Fibroblast of the aortic adventitia (primary cell): ENCODE measurements at regions not wholly inside any gene's neighbourhood (a gene's known extent, or its start where the extent isn't known, plus 50 kb on each side); places are given as distances from the start of the nearest gene placed in this dataset.

Source experiments
- DNase-seq: peaks from one replicate; pipeline ENCODE4 v3.0.0-alpha.2; 2010; ENCODE audit warnings: low read depth
- H3K4me3 ChIP-seq: 2 replicates; pipeline ENCODE4 v1.5.1; 2011; ENCODE audit warnings: low read depth, mild to moderate bottlenecking, control low read depth, low read length, moderate library complexity
- TF ChIP-seq, protein P1 (sequence below): IDR thresholded peaks from 2 replicates; pipeline ENCODE4 v1.5.1; 2011; ENCODE audit warnings: mild to moderate bottlenecking, low read length, control low read depth, inconsistent platforms; ENCODE audit not compliant: insufficient read depth

DNA sequence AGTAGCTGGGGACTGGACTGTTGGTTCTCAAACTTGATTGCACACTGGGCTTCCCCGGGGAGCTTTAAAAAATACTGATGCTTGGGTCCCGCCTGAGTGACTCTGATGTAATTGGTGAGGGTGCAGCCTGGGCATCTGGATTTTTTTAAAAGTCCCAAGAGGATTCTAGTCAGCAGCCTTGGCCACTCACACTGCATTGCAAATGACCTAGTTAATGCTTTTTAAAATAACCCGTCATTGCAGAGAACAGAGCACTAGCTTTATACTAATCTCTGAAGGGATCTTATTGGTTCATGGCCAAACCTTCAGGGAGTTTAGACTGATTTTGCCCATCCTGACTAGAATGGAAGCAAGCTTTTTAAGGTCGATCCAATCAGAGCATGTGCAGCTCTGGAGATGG is 310.6 kb upstream of the PROK2 start:
- H3K4me3 ChIP-seq, result no peak overlapping the region
- DNase-seq, result peak; percentile 8
- TF ChIP-seq, protein P1, sequence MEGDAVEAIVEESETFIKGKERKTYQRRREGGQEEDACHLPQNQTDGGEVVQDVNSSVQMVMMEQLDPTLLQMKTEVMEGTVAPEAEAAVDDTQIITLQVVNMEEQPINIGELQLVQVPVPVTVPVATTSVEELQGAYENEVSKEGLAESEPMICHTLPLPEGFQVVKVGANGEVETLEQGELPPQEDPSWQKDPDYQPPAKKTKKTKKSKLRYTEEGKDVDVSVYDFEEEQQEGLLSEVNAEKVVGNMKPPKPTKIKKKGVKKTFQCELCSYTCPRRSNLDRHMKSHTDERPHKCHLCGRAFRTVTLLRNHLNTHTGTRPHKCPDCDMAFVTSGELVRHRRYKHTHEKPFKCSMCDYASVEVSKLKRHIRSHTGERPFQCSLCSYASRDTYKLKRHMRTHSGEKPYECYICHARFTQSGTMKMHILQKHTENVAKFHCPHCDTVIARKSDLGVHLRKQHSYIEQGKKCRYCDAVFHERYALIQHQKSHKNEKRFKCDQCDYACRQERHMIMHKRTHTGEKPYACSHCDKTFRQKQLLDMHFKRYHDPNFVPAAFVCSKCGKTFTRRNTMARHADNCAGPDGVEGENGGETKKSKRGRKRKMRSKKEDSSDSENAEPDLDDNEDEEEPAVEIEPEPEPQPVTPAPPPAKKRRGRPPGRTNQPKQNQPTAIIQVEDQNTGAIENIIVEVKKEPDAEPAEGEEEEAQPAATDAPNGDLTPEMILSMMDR, result no peak

DNA sequence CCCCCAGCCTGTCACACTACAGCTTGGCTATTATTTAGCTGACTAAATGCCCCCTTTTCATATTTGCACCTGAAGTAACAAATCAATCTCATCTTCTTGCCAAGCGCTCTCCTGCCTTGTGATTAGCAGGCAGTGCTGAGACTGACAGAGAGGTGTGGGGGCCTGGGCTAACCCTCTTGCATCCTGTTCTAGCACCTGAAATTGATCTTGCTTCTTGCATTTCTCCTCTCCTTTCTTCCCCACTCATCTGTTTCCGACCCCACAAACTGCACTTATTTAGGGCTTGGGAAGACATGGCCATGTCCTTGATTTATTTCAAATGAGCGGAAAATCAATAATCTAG is 309.0 kb upstream of the PROK2 start:
- H3K4me3 ChIP-seq, result no peak overlapping the region
- TF ChIP-seq, protein P1, result no peak
- no peak for DNase-seq

DNA sequence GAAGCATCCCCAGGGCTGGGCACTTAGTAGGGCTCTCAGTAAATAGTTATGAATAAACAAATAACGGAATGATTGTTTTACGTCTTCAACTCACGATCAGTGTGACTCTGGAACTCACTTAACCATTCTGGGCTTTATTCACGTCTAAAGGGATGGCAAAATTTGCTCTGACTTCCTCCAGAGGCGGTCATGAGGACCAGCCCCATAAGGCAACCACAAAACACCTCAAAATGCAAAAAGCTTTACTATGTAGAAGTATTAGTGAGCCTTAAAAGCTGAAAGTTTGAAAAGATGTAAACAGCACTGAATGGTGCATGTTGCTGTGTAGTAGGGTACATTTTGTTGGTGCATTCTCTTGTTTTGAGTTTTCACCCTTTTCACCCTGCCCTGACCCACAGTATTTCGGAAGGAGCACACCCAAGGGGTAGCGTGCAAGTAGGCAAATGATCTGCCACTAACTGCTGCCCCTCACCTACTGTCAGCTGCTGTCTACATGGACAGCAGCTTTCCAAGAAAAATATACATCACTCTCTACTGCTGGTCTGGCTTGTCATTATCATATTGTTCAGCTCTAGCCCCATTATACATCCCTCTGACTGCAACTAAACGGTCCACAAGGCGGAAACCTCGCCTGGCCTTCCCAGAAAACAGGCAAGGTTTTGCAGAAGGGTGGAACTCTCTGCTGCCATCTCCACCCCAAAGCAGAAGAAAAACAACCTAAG is 308.5 kb upstream of the PROK2 start:
- TF ChIP-seq, protein P1, result no peak
- DNase-seq, result no peak
- H3K4me3 ChIP-seq, result no peak overlapping the region

DNA sequence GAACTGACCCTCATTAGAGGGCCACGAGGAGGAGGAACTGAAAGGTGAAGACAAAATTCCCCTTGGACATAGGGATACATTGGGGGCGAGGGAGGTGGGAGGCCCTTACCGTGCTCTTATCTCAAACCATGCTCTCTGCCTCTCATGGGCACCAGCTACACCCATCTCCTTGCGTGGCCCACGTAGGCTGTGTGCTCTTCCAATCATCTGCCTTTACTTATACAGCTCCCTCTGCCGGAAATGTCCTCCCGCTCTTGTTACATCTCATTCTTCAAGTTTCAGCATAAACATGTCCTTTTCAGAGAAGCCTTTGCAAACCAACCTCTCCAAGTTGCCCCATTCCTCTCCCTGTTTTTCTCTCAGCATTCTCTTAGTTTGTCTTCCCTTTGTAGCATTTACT is 307.8 kb upstream of the PROK2 start:
- TF ChIP-seq, protein P1, result no peak
- H3K4me3 ChIP-seq, result no peak overlapping the region
- DNase-seq, result no peak

DNA sequence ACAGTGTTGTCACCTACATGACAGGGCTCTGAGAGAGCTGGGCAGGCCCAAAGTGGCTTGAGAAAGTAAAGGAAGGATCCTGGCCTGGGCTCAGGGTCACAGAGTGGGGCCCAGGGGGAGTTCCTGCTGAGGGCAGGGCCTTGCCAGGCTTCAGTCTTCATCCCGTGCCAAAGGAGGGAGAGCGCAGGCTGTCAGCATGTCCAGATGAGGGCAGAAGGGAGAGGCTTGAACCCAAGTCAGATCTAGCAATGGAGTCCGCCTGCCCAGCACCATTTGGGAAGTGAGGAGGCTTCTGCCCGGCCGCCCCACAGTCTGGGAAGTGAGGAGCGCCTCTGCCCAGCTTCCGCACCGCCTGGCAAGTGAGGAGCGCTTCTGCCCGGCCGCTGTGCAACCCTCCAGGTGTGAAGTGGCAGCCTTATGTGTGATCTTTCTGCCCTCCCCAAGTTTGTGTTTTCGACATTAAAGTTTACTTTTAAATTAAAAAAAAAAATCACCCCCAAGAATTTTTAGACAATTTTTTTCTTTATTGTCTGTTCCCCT is 303.6 kb upstream of the PROK2 start:
- TF ChIP-seq, protein P1, result no peak
- no peak overlapping the region for H3K4me3 ChIP-seq

DNA sequence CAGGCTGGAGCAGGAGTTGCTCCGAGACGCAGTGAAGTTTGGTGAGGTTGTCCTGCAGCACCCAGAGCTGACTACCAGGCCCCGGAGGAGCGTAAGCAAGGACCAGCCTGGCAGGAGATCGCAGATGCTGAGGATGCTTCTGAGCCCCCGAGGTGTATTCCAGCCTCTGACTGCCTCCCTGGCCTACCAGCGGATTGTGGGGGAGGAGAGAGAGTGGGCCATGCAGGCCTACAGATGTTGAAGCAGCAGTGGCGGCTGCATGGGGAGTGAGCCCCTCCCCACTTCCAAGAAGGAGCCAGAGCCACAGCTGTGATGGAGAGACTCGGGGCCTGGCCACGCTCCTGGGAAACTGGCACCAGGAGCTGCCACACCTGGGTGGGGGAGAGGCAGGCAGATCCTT is 302.5 kb upstream of the PROK2 start:
- TF ChIP-seq, protein P1, result no peak
- no peak for DNase-seq
- no peak overlapping the region for H3K4me3 ChIP-seq

More for the DNA sequence above, 303.6 kb upstream of the PROK2 start:
- no peak for DNase-seq

DNA sequence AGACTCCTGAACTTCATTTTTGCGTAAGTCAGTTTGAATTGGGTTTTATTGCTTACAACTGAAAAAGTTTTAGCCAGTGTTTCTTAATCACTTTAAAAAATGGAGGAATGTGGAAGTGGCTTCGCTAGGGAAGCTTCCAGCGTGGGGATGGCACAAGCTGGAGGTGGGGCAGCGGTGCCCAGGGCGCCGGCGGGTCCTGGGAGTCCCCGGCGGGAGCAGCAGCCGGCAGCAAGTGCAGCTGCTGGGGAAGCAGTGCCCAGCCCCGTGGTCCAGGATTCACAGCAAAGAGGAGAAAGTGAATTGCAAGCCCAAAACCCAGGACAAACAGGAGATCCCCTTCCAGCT is 301.8 kb upstream of the PROK2 start:
- TF ChIP-seq, protein P1, result no peak
- no peak overlapping the region for H3K4me3 ChIP-seq
- DNase-seq, result no peak
